ENCODE measurements at regions not wholly inside any gene's neighbourhood (a gene's known extent, or its start where the extent isn't known, plus 50 kb on each side); places are given as distances from the start of the nearest gene placed in this dataset.

DNA sequence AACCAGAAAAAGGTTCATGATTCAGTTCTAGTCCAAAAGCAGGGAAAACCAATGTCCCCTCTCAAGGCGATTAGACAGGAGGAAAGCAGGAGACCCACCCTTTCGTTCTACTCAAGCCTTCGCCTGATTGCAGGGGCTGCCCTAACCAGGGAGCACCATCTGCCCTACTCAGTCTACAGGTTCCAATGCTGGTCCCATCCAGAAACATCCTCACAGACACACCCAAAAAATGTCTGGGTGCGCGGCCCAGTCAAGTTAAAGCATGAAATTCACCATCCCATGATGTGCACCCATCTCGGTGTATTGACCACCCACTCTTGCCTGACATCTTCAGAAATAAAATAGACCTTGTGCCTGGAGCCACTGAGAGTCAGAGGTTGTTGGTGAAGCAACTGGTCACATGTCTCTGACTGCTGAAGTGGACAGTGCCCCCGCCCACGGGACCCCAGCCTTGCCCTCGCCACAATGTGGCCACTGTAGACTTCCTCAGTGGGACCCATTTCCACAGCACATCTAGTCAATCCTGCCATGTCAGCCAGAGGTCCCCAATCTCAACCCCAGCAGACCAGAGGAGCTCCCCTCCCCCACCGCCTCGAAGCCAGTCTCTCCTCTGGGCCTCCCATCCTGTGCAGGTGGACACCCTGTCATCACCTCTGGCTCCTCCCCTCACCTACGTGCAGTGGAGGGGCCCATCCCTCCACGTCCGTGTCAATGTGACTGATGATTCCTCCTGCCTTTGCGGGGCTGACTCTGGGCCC is 116.3 kb upstream of the PPP2R2D start:
- no peak for DNase-seq

DNA sequence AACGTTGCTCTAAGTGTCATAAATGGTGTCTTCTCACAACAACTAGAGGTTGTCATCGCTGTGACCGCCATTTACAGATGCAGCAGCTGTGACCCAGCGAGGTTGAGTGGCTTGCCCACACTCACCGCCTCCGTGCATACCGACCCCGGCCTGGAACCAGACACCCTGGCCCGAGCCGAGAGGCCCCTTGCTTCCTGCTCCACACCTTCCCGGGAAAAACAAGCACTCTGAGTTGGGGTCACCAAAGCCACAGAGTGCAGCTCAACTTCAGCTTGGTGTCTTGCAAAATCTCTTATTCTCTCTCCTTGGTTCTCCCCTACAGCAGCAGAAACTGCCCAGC is 115.7 kb upstream of the PPP2R2D start:
- DNase-seq: no peak

DNA sequence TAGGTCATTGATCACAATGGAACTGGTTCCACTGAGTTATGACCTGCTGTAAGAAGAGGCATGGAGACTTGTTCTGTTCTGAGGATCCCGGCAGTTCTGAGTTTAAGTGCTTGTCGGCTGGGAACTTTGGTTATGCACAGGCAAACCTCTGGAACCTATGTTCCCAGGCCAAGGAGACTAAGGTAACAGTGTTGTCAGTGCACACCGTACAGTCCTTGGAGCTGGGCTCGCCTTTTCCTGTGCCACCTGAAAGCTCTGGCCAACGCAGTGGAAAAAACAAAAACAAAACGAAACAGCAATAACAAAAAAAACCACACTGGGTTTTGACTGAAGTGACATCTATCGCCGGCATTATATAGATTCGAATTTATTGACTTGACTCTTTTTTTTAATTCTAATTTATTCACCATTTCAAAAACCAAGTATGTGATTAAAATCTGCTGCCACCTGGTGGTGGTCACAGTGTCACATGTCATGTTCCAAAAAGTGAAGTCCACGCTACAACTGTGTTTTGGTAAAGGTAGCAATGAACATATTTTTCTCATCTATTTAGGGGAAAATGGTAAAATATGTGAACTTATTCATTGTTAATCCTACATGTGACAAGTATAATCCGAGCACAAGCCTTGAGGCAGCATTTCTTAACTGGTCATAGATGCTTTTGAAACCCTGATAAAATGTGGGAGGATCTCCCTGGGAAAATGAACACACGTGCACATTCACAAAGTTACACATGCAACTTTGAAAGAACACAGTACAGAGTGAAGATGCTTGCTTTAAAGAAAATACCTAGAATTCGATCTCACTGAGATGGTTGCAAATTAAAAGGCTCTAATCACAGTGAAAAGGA is 113.8 kb upstream of the PPP2R2D start:
- DNase-seq: peak in 1 of 2 experiments; percentile 8

- DNase-seq: no peak
Measured at GRCh38 chr10:131787961-131788360, 112.8 kb upstream of the PPP2R2D start.

- no peak for DNase-seq
Measured at GRCh38 chr10:131788386-131788785, 112.4 kb upstream of the PPP2R2D start.

- no peak for DNase-seq
Measured at GRCh38 chr10:131789516-131789915, 111.3 kb upstream of the PPP2R2D start.

- peak in 1 of 2 experiments; percentile 9 for DNase-seq
Measured at GRCh38 chr10:131790021-131790420, 110.8 kb upstream of the PPP2R2D start.

DNA sequence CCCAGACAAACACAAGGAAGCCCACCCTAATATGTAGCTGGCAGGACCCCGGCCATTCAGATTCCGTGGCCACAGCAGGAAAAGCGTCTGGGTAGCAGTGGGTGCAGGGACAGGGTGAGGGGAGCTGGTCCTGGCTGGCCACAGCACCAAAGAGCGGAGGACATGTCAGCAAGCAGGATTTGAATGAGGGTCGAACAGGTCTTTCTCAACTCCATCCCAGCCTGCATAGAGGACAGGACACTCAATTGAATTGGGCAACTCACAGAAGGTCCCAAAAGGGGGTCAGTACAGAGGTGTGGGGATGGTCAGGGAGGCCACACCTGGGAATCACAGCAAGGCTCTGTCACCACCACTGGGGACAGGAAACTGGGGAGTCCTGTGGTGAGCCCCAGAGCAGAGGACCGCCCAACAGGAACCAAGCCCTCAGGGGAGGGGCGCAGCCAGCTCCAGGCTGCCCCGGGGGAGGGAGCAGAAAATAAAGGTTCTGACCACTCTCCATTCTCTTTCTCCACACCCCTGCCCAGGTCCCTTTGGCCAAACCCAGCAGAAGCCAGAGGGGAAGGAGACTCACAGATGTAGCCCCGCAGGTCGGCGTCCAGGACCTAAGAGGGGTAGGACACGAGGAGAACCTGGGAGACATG is 108.7 kb upstream of the PPP2R2D start:
- no peak for DNase-seq

GRCh38 chr10:131792809-131793208 is 108.0 kb upstream of the PPP2R2D start:
- DNase-seq: no peak

GRCh38 chr10:131795761-131796160 is 105.0 kb upstream of the PPP2R2D start:
- no peak for DNase-seq

DNA sequence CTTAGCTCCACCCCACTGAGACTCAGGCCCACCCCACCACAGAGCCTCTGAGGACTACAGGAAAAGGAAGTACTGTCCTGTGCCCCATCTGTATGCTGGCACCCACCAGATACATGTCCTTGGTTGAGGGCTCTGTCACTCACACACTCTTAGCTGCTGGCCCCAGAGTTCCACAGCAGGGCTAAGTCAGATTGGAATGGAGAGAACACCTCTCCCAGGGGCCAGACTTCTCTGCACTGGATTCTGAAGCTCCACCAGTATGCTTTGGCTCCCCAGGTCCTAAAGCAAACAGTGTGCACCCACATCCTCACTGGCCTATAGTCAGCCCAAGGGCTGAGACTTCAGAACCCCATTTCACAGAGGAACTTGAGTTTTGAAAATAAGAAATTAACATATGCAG is 103.2 kb upstream of the PPP2R2D start:
- no peak for DNase-seq

DNA sequence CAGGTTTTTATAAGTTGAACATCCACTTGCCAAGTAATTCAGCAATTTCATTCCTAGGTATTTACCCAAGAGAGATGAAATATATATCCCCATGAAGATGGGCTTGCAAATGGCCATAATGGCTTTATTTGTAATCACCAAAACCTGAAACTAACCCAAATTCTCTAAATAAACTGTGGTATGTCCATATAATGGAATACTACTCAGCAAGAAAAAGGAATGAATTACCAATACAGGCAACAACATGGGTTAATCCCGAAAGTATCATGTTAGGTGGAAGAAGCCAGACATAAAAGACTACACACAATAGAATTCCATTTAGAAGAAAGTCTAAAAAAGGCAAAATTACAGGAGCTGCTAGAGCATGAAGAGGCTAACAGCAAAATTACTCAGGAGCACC is 101.4 kb upstream of the PPP2R2D start:
- DNase-seq: no peak

DNA sequence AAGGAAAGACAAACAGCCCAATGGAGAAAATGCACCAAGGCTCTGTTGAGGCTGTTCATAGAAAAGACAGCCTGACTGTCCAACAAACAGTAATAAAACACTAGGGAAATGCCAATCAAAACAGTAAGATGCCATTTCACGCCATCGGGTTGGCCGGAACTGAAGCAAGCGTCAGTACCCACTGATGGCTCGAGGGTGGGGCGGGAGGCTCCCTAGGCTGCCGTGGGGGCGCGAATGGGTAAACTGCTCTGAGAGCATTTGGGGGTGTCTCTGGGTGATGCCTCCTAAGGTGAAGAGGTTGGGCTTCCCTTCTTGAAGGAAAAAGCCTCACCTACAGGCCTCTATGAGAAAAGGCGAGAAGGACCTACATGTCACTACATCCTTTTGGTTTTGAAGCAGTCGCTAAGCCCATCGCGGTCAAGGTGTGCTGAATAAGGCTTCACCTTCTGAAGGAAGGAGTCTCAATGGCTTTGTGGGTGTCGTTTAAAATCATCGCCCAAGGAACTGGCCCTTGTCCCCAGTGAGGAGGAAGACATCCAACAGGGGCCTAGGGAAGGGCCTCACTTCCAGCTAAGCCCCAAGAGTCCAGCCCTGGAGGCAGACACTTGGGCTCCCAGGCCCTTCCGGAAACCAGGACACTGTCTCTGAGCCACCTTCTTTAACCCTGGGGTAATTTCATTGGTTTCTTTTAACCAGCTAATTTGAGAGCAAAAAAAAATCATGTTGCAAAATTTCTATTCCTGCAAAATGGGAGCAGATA is 98.5 kb upstream of the PPP2R2D start:
- no peak for DNase-seq

GRCh38 chr10:131802996-131803395 is 97.8 kb upstream of the PPP2R2D start:
- DNase-seq: no peak

- no peak for DNase-seq
Measured at GRCh38 chr10:131803860-131804425, 96.9 kb upstream of the PPP2R2D start.

DNA sequence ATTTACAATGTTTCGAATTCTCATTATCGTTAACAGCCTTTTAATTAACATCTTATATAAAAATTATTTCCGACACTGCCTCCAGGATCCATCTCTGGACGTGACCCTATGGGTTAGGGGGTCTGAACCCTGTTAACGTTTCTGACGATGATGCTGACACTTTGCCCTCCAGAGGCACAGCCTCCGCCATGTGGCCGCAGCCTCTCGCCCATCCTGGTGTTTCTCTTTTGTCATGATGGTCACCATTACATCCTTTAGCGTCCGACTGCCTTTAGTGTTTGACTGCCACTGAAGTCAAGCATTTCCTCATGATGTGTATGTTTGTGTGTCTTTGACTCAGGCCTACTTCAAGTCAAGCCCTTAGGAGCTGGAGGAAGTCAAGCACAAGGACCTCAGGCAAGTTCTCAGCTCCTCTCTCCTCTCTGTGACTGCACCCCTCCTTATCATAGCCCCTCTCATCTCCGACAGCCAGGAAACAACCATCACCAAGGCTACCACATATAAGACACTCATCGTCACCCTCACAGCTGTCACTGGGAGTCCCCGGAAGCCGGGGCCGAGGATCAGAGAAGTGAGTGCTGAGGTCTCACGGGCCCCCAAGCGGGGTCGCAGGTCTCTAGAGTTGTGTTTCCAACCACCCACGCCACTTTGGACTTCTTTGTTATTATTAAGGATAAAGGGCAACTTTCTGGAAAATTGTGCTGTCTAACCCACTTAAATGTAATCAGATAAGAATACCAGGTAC is 96.1 kb upstream of the PPP2R2D start:
- DNase-seq: no peak

- no peak for DNase-seq
Measured at GRCh38 chr10:131805696-131806095, 95.1 kb upstream of the PPP2R2D start.

GRCh38 chr10:131806146-131806545 is 94.7 kb upstream of the PPP2R2D start:
- no peak for DNase-seq

DNA sequence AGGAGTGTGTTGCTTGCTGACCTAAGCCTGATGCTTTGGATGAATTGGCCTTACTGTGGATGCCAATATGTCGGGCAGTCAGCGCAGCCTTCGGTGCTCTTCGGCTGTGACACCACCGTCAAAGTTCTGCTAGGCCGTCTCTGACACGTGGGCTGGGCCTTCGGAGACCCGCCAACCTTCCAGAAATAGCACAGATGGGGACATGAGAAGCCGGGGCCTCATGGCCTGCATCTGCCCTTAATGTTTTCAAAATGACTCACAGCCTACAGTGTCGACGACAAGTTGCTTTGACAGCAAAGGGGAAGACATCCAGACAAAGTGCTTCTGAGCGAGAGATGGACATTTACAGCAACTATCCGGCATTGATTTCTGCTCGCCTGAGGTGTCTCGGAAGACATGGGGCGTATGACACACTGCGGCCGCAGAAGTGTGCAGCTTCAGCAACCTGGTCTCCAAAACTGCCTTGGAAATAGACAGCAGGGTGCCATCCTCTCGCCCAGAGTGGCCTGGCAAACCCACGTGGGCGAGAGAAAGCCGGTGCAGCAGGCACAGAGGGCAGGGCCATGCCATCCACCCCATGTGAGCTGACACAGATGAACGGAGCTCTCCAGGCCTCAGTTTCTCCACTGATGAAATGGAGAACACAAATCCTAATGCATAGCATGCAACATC is 94.0 kb upstream of the PPP2R2D start:
- DNase-seq: no peak

- DNase-seq: no peak
Measured at GRCh38 chr10:131808370-131808930, 92.4 kb upstream of the PPP2R2D start.
